ENCODE measurements at regions not wholly inside any gene's neighbourhood (a gene's known extent, or its start where the extent isn't known, plus 50 kb on each side); places are given as distances from the start of the nearest gene placed in this dataset.

GRCh38 chr12:88784166-88784565 lies 203.9 kb upstream of the KITLG start:
- H3K9me3 ChIP-seq (ENCODE audit: control insufficient read depth, insufficient read depth, low read length): no peaks in the 10 kb centered on the region
- H3K4me1 ChIP-seq (ENCODE audit: control insufficient read depth, low read length): no peaks in the 10 kb centered on the region
- no peaks in the 10 kb centered on the region for H3K79me2 ChIP-seq (ENCODE audit: control insufficient read depth, low read length)
- TF ChIP-seq, protein P1, sequence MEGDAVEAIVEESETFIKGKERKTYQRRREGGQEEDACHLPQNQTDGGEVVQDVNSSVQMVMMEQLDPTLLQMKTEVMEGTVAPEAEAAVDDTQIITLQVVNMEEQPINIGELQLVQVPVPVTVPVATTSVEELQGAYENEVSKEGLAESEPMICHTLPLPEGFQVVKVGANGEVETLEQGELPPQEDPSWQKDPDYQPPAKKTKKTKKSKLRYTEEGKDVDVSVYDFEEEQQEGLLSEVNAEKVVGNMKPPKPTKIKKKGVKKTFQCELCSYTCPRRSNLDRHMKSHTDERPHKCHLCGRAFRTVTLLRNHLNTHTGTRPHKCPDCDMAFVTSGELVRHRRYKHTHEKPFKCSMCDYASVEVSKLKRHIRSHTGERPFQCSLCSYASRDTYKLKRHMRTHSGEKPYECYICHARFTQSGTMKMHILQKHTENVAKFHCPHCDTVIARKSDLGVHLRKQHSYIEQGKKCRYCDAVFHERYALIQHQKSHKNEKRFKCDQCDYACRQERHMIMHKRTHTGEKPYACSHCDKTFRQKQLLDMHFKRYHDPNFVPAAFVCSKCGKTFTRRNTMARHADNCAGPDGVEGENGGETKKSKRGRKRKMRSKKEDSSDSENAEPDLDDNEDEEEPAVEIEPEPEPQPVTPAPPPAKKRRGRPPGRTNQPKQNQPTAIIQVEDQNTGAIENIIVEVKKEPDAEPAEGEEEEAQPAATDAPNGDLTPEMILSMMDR (IDR thresholded peaks at IDR 0.05; ENCODE audit: low read depth, low read length, poor library complexity, severe bottlenecking): no peak
- TF ChIP-seq EZH2phosphoT487 (IDR thresholded peaks at IDR 0.05; ENCODE audit: borderline replicate concordance, low read length): no peak
- H3K9me2 ChIP-seq (replicated peaks; ENCODE audit: control insufficient read depth, low read length): no peaks in the 10 kb centered on the region
- no peak overlapping the region for H3K4me3 ChIP-seq (ENCODE audit: low read length)
- no peaks in the 10 kb centered on the region for H3F3A ChIP-seq (ENCODE audit: control insufficient read depth, insufficient read depth)
- H3K27me3 ChIP-seq (ENCODE audit: control insufficient read depth, low read length): no peaks in the 10 kb centered on the region
- H3K27ac ChIP-seq (ENCODE audit: low read depth, low read length): no peak overlapping the region
- H3K36me3 ChIP-seq (ENCODE audit: control insufficient read depth, low read length): no peaks in the 10 kb centered on the region
- H3K4me2 ChIP-seq (ENCODE audit: low read length): no peak overlapping the region
- no peaks in the 10 kb centered on the region for H4K20me1 ChIP-seq (ENCODE audit: control insufficient read depth, insufficient read depth, low read depth, low read length)

- H3K27me3 ChIP-seq (ENCODE audit: control insufficient read depth, low read length): no peaks in the 10 kb centered on the region
- TF ChIP-seq, protein P1 (IDR thresholded peaks at IDR 0.05; ENCODE audit: low read depth, low read length, poor library complexity, severe bottlenecking): no peak
- TF ChIP-seq EZH2phosphoT487 (IDR thresholded peaks at IDR 0.05; ENCODE audit: borderline replicate concordance, low read length): no peak
- H3K9me2 ChIP-seq (replicated peaks; ENCODE audit: control insufficient read depth, low read length): no peaks in the 10 kb centered on the region
- no peaks in the 10 kb centered on the region for H3F3A ChIP-seq (ENCODE audit: control insufficient read depth, insufficient read depth)
- H3K27ac ChIP-seq (ENCODE audit: low read depth, low read length): no peak overlapping the region
- H3K4me3 ChIP-seq (ENCODE audit: low read length): no peak overlapping the region
- no peaks in the 10 kb centered on the region for H3K36me3 ChIP-seq (ENCODE audit: control insufficient read depth, low read length)
- no peaks in the 10 kb centered on the region for H3K79me2 ChIP-seq (ENCODE audit: control insufficient read depth, low read length)
- no peaks in the 10 kb centered on the region for H4K20me1 ChIP-seq (ENCODE audit: control insufficient read depth, insufficient read depth, low read depth, low read length)
- no peak overlapping the region for H3K4me2 ChIP-seq (ENCODE audit: low read length)
- H3K9me3 ChIP-seq (ENCODE audit: control insufficient read depth, insufficient read depth, low read length): no peaks in the 10 kb centered on the region
- H3K4me1 ChIP-seq (ENCODE audit: control insufficient read depth, low read length): no peaks in the 10 kb centered on the region
Measured at GRCh38 chr12:88782351-88782750, 202.1 kb upstream of the KITLG start.

GRCh38 chr12:88781909-88782308 lies 201.6 kb upstream of the KITLG start:
- Histone ChIP-seq H3K36me3 (ENCODE audit: control insufficient read depth, low read length) (no peaks in the 10 kb centered on the region), H3K4me1 (ENCODE audit: control insufficient read depth, low read length) (no peaks in the 10 kb centered on the region), H3K27me3 (ENCODE audit: control insufficient read depth, low read length) (no peaks in the 10 kb centered on the region), H3K79me2 (ENCODE audit: control insufficient read depth, low read length) (no peaks in the 10 kb centered on the region), H4K20me1 (ENCODE audit: control insufficient read depth, insufficient read depth, low read depth, low read length) (no peaks in the 10 kb centered on the region), H3K4me3 (ENCODE audit: low read length) (no peak overlapping the region), H3K27ac (ENCODE audit: low read depth, low read length) (no peak overlapping the region), H3F3A (ENCODE audit: control insufficient read depth, insufficient read depth) (no peaks in the 10 kb centered on the region), H3K4me2 (ENCODE audit: low read length) (no peak overlapping the region), H3K9me3 (ENCODE audit: control insufficient read depth, insufficient read depth, low read length) (no peaks in the 10 kb centered on the region), H3K9me2 (replicated peaks; ENCODE audit: control insufficient read depth, low read length) (no peaks in the 10 kb centered on the region)
- TF ChIP-seq EZH2phosphoT487 (IDR thresholded peaks at IDR 0.05; ENCODE audit: borderline replicate concordance, low read length): no peak

- no peak overlapping the region for H3K4me3 ChIP-seq (ENCODE audit: low read length)
Measured at GRCh38 chr12:88778064-88778463, 197.8 kb upstream of the KITLG start.

More at GRCh38 chr12:88778064-88778463, 197.8 kb upstream of the KITLG start:
- no peak overlapping the region for H3K4me2 ChIP-seq (ENCODE audit: low read length)
- no peaks in the 10 kb centered on the region for H3K27me3 ChIP-seq (ENCODE audit: control insufficient read depth, low read length)
- H4K20me1 ChIP-seq (ENCODE audit: control insufficient read depth, insufficient read depth, low read depth, low read length): no peaks in the 10 kb centered on the region
- H3K9me2 ChIP-seq (replicated peaks; ENCODE audit: control insufficient read depth, low read length): no peaks in the 10 kb centered on the region
- no peak for TF ChIP-seq EZH2phosphoT487 (IDR thresholded peaks at IDR 0.05; ENCODE audit: borderline replicate concordance, low read length)
- TF ChIP-seq, protein P1 (IDR thresholded peaks at IDR 0.05; ENCODE audit: low read depth, low read length, poor library complexity, severe bottlenecking): no peak
- no peak overlapping the region for H3K27ac ChIP-seq (ENCODE audit: low read depth, low read length)
- no peaks in the 10 kb centered on the region for H3K79me2 ChIP-seq (ENCODE audit: control insufficient read depth, low read length)
- no peaks in the 10 kb centered on the region for H3F3A ChIP-seq (ENCODE audit: control insufficient read depth, insufficient read depth)
- H3K36me3 ChIP-seq (ENCODE audit: control insufficient read depth, low read length): no peaks in the 10 kb centered on the region
- H3K9me3 ChIP-seq (ENCODE audit: control insufficient read depth, insufficient read depth, low read length): no peaks in the 10 kb centered on the region
- no peaks in the 10 kb centered on the region for H3K4me1 ChIP-seq (ENCODE audit: control insufficient read depth, low read length)

Measured in DOHH2 (cell line).